IMR-90 (cell line): ENCODE measurements at regions not wholly inside any gene's neighbourhood (a gene's known extent, or its start where the extent isn't known, plus 50 kb on each side); places are given as distances from the start of the nearest gene placed in this dataset.
A peak's percentile ranks its signal among the peaks of the same experiment; 100 is the strongest.

Source experiments
- ATAC-seq: fragments of 200-7000 bp; cut with Tn5 transposase; 2 replicates; pipeline ENCODE4 v1.9.1; 2020; ENCODE audit warnings: low read depth, mild to moderate bottlenecking, moderate library complexity
- BruUV-seq: library from RNA; stranded (reverse); fragments of 400-500 nt; replicated peaks from 2 replicates; lab custom pipeline; 2021; lab: Mats Ljungman, UMichigan
- CTCF ChIA-PET: fragments of 300-600 bp; formaldehyde crosslinking; extraction: SDS; loops from one replicate; lab custom pipeline; 2021; ENCODE audit warnings: antibody characterized with exemption; lab: Yijun Ruan, JAX
- POLR2A ChIA-PET: fragments of 300-600 bp; sonication (Branson Sonifier 250); formaldehyde crosslinking; loops from one replicate; lab custom pipeline; 2022; ENCODE audit warnings: antibody characterized with exemption; ENCODE audit not compliant: unreplicated experiment; lab: Charles Lee
- DNase-seq: peaks from one replicate; pipeline ENCODE4 v3.0.0; 2013
- H2AFZ ChIP-seq: replicated peaks from 2 replicates; pipeline ENCODE3; 2013; ENCODE audit warnings: low read length, mild to moderate bottlenecking; ENCODE audit not compliant: poor library complexity
- H2AK5ac ChIP-seq: 2 replicates; pipeline ENCODE4 v1.6.1; 2013; ENCODE audit warnings: low read depth, low read length, inconsistent platforms
- H2AK9ac ChIP-seq: replicated peaks from 2 replicates; pipeline ENCODE3; 2013; ENCODE audit warnings: mild to moderate bottlenecking, low read depth, low read length, moderate library complexity; ENCODE audit not compliant: poor library complexity
- H2BK120ac ChIP-seq: 2 replicates; pipeline ENCODE4 v1.6.1; 2013; ENCODE audit warnings: low read depth, low read length, inconsistent platforms
- H2BK15ac ChIP-seq: 3 replicates; pipeline ENCODE4 v1.6.1; 2013; ENCODE audit warnings: low read depth, low read length, inconsistent platforms
- H2BK20ac ChIP-seq: 2 replicates; pipeline ENCODE4 v1.6.1; 2013; ENCODE audit warnings: low read depth, mild to moderate bottlenecking, inconsistent platforms, low read length, moderate library complexity
- H2BK5ac ChIP-seq: 2 replicates; pipeline ENCODE4 v1.6.1; 2013; ENCODE audit warnings: mild to moderate bottlenecking, low read depth, low read length, inconsistent platforms; ENCODE audit not compliant: poor library complexity, severe bottlenecking
- H3K14ac ChIP-seq: replicated peaks from 2 replicates; pipeline ENCODE4 v1.6.1; 2013; ENCODE audit warnings: low read depth, low read length, inconsistent platforms
- H3K18ac ChIP-seq: 2 replicates; pipeline ENCODE4 v1.6.1; 2013; ENCODE audit warnings: low read depth, low read length, control low read depth
- H3K23ac ChIP-seq: 2 replicates; pipeline ENCODE4 v1.6.1; 2013; ENCODE audit warnings: low read depth, low read length, inconsistent platforms
- H3K27ac ChIP-seq: 2 replicates; pipeline ENCODE4 v1.5.1; 2013; ENCODE audit warnings: mild to moderate bottlenecking, control low read depth, low read length; ENCODE audit not compliant: insufficient read depth
- H3K27me3 ChIP-seq: 2 replicates; pipeline ENCODE4 v1.6.1; 2013; ENCODE audit warnings: low read length; ENCODE audit not compliant: control insufficient read depth, insufficient read depth
- H3K36me3 ChIP-seq: 2 replicates; pipeline ENCODE4 v1.6.1; 2013; ENCODE audit warnings: low read length, mixed read lengths; ENCODE audit not compliant: control insufficient read depth, insufficient read depth
- H3K4ac ChIP-seq: 2 replicates; pipeline ENCODE4 v1.6.1; 2013; ENCODE audit warnings: low read depth, low read length, inconsistent platforms
- H3K4me1 ChIP-seq: 2 replicates; pipeline ENCODE4 v1.6.1; 2013; ENCODE audit warnings: low read length, mixed read lengths; ENCODE audit not compliant: control insufficient read depth, insufficient read depth
- H3K4me2 ChIP-seq: 2 replicates; pipeline ENCODE4 v1.6.1; 2013; ENCODE audit warnings: low read depth, mild to moderate bottlenecking, control low read depth, low read length, moderate library complexity
- H3K4me3 ChIP-seq: 2 replicates; pipeline ENCODE4 v1.5.1; 2013; ENCODE audit warnings: low read depth, mild to moderate bottlenecking, control low read depth, low read length, moderate library complexity; ENCODE audit not compliant: insufficient read depth
- H3K56ac ChIP-seq: 2 replicates; pipeline ENCODE4 v1.6.1; 2013; ENCODE audit warnings: low read length, inconsistent platforms; ENCODE audit not compliant: insufficient read depth; ENCODE audit errors: extremely low read depth
- H3K79me1 ChIP-seq, 2 experiments: 2 replicates each; pipeline ENCODE4 v1.6.1; 2013; ENCODE audit warnings: low read length in 2 of 2, inconsistent platforms in 1 of 2, low read depth in 1 of 2
- H3K9ac ChIP-seq: 2 replicates; pipeline ENCODE4 v1.6.1; 2013; ENCODE audit warnings: low read depth, low read length, control low read depth
- H3K9me1 ChIP-seq: 2 replicates; pipeline ENCODE4 v1.6.1; 2013; ENCODE audit warnings: low read length, inconsistent platforms; ENCODE audit not compliant: insufficient read depth
- H3K9me3 ChIP-seq: 2 replicates; pipeline ENCODE4 v1.6.1; 2013; ENCODE audit warnings: low read length; ENCODE audit not compliant: control insufficient read depth, insufficient read depth
- H4K20me1 ChIP-seq: 2 replicates; pipeline ENCODE4 v1.6.1; 2013; ENCODE audit warnings: low read length, inconsistent platforms; ENCODE audit not compliant: insufficient read depth
- H4K5ac ChIP-seq: 2 replicates; pipeline ENCODE4 v1.6.1; 2013; ENCODE audit warnings: mild to moderate bottlenecking, low read depth, low read length, control low read depth
- H4K8ac ChIP-seq, 2 experiments: 2 replicates each; pipeline ENCODE4 v1.6.1; 2013; ENCODE audit warnings: low read depth in 2 of 2, low read length in 2 of 2, control low read depth in 1 of 2, inconsistent platforms in 1 of 2
- H4K91ac ChIP-seq: 2 replicates; pipeline ENCODE4 v1.6.1; 2013; ENCODE audit warnings: low read depth, low read length, inconsistent platforms; ENCODE audit not compliant: insufficient read depth
- CEBPB ChIP-seq: IDR thresholded peaks from 2 replicates; pipeline ENCODE4 v1.6.1; 2012; ENCODE audit warnings: low read depth, low read length, improper control_type of control experiment
- MXI1 ChIP-seq: IDR thresholded peaks from 2 replicates; pipeline ENCODE4 v1.6.1; 2012; ENCODE audit warnings: low read depth, mild to moderate bottlenecking, low read length, moderate library complexity, borderline replicate concordance
- WGBS, 2 experiments: methylation state at CpG; one replicate each; pipeline versions ENCODE4 v1.1.5 to v1.1.7; 2013; ENCODE audit warnings: missing lambda C conversion rate in 2 of 2; ENCODE audit not compliant: insufficient read length in 1 of 2; ENCODE audit errors: extremely low coverage in 2 of 2; 5-methylcytosine and 5-hydroxymethylcytosine counted together
- dilution Hi-C: fragments of 300-500 bp; cut with HindIII; formaldehyde crosslinking; loops from one replicate; pipeline ENCODE4 v1.14.3; 2018; ENCODE audit warnings: low sequenced_read_pairs; ENCODE audit not compliant: unreplicated experiment
- in situ Hi-C: fragments of 300-500 bp; cut with MboI; formaldehyde crosslinking; loops from 3 replicates; pipeline ENCODE4 v1.14.3; 2019; ENCODE audit warnings: low sequenced_read_pairs, inconsistent platforms, mixed read lengths
- intact Hi-C: fragments of 100-400 bp; cut with micrococcal nuclease; formaldehyde crosslinking; loops from 2 replicates; pipeline ENCODE4 v1.10.0; 2022

- Histone ChIP-seq H3K9me1 (no peaks in the 10 kb centered on the region), H3K4me2 (no peak overlapping the region), H2AK9ac (no peak overlapping the region), H4K5ac (no peak overlapping the region), H3K79me1 (no peaks in the 10 kb centered on the region), H4K8ac (no peak overlapping the region), H4K20me1 (no peaks in the 10 kb centered on the region), H3K23ac (no peak overlapping the region), H3K36me3 (no peaks in the 10 kb centered on the region), H2BK15ac (no peak overlapping the region; the same call in 2 of the 3 replicates), H2BK120ac (no peak overlapping the region), H3K9me3 (no peaks in the 10 kb centered on the region), H3K27me3 (no peaks in the 10 kb centered on the region), H3K18ac (no peak overlapping the region), H3K4ac (no peak overlapping the region), H3K9ac (no peak overlapping the region), H2BK5ac (no peak overlapping the region), H2AFZ (no peak overlapping the region), H2AK5ac (no peak overlapping the region), H3K27ac (no peak overlapping the region), H2BK20ac (no peak overlapping the region), H3K14ac (no peak overlapping the region), H3K4me1 (peaks cover 7% of the 10 kb centered on the region), H4K91ac (no peak overlapping the region), H3K4me3 (no peak overlapping the region), H3K56ac (no peak overlapping the region)
- BruUV-seq: no TSS peak
- 0 out of 2 replicates have a peak, but pooled peaks have one; percentile 9 for TF ChIP-seq CEBPB
- no peak for TF ChIP-seq MXI1
- DNase-seq (no peak), ATAC-seq (no peak)
- intact Hi-C loops: no loop called here
- dilution Hi-C loops: no loop called here
- CTCF ChIA-PET: no interaction called here
- in situ Hi-C loops: no loop called here
- WGBS, 2 experiments: no CpG with 5 or more reads among the region's 3 CpGs
- POLR2A ChIA-PET: no interaction called here
These were observed 145.9 kb upstream of the CITED2 start for GRCh38 chr6:139520321-139520768.
